GM18907 (cell line): ENCODE measurements at regions not wholly inside any gene's neighbourhood (a gene's known extent, or its start where the extent isn't known, plus 50 kb on each side); places are given as distances from the start of the nearest gene placed in this dataset.

Experiments
- ATAC-seq: cut with Tn5 transposase; IDR thresholded peaks from one replicate; pipeline ENCODE4 v1.9.1; 2021; ENCODE audit warnings: mild to moderate bottlenecking, moderate library complexity; ENCODE audit not compliant: unreplicated experiment

- ATAC-seq, result no peak
Observed at GRCh38 chr6:22804620-22805261, 235.4 kb downstream of the HDGFL1 start.

GRCh38 chr6:22807261-22807660 lies 237.9 kb downstream of the HDGFL1 start:
- ATAC-seq, result no peak

GRCh38 chr6:22807818-22808217 lies 238.5 kb downstream of the HDGFL1 start:
- no peak for ATAC-seq

- ATAC-seq, result no peak
Observed at GRCh38 chr6:22808466-22808865, 239.1 kb downstream of the HDGFL1 start.

GRCh38 chr6:22809370-22809769 lies 240.0 kb downstream of the HDGFL1 start:
- ATAC-seq, result no peak

GRCh38 chr6:22819209-22819608 lies 249.8 kb downstream of the HDGFL1 start:
- ATAC-seq, result no peak

GRCh38 chr6:22821664-22822320 lies 252.4 kb downstream of the HDGFL1 start:
- no peak for ATAC-seq

- no peak for ATAC-seq
Observed at GRCh38 chr6:22825210-22825609, 255.8 kb downstream of the HDGFL1 start.

- ATAC-seq, result no peak
Observed at GRCh38 chr6:22826961-22827360, 257.6 kb downstream of the HDGFL1 start.

- no peak for ATAC-seq
Observed at GRCh38 chr6:22827760-22828159, 258.4 kb downstream of the HDGFL1 start.

- ATAC-seq, result no peak
Observed at GRCh38 chr6:22828179-22829062, 259.1 kb downstream of the HDGFL1 start.

- ATAC-seq, result no peak
Observed at GRCh38 chr6:22829070-22829469, 259.7 kb downstream of the HDGFL1 start.

GRCh38 chr6:22830463-22830862 lies 261.1 kb downstream of the HDGFL1 start:
- no peak for ATAC-seq

- no peak for ATAC-seq
Observed at GRCh38 chr6:22833191-22833590, 263.8 kb downstream of the HDGFL1 start.

- ATAC-seq, result no peak
Observed at GRCh38 chr6:22838345-22838744, 269.0 kb downstream of the HDGFL1 start.

- no peak for ATAC-seq
Observed at GRCh38 chr6:22845467-22845866, 276.1 kb downstream of the HDGFL1 start.

- ATAC-seq, result no peak
Observed at GRCh38 chr6:22848121-22848520, 278.8 kb downstream of the HDGFL1 start.

- no peak for ATAC-seq
Observed at GRCh38 chr6:22849921-22850320, 280.6 kb downstream of the HDGFL1 start.

- ATAC-seq, result no peak
Observed at GRCh38 chr6:22852101-22852500, 282.7 kb downstream of the HDGFL1 start.

GRCh38 chr6:22873513-22874136 lies 304.3 kb downstream of the HDGFL1 start:
- ATAC-seq, result no peak

GRCh38 chr6:22875845-22876244 lies 306.5 kb downstream of the HDGFL1 start:
- no peak for ATAC-seq
